ENCODE measurements at regions not wholly inside any gene's neighbourhood (a gene's known extent, or its start where the extent isn't known, plus 50 kb on each side); places are given as distances from the start of the nearest gene placed in this dataset.

DNA sequence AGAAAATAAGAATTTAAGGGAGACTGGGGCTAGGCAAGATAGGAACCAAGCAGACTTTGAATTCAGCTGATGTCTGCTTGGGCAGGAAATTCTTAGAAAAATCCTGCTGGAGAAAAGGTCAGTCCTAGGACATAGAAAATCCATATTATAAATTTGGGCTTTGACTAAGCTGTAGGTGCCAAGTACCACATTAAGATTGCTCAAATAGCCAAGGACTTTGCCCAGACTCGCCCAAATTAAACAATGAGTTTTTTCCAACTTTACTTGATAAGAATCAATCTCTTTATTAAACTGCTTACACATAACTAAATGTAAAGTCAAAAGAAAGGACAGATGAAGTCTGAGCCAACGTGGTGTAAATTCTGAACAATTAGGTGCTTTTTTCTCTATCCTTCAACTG lies 95.4 kb downstream of the FUNDC1 start:
- in situ Hi-C loops (cut with MboI; ENCODE audit: low sequenced_read_pairs in 4 of 4) = no loop called here
- ATAC-seq (no peak), DNase-seq (no peak)
- intact Hi-C loops (cut with DNase I; ENCODE audit: low total_unique reads) = no loop called here
- Histone ChIP-seq H3K4me1 (no peaks in the 10 kb centered on the region), H3K9me3 (no peaks in the 10 kb centered on the region), H3K27me3 (no peaks in the 10 kb centered on the region), H3K36me3 (no peaks in the 10 kb centered on the region), H3K27ac (no peak overlapping the region), H3K4me3 (no peak overlapping the region)
- TF ChIP-seq, protein P1, sequence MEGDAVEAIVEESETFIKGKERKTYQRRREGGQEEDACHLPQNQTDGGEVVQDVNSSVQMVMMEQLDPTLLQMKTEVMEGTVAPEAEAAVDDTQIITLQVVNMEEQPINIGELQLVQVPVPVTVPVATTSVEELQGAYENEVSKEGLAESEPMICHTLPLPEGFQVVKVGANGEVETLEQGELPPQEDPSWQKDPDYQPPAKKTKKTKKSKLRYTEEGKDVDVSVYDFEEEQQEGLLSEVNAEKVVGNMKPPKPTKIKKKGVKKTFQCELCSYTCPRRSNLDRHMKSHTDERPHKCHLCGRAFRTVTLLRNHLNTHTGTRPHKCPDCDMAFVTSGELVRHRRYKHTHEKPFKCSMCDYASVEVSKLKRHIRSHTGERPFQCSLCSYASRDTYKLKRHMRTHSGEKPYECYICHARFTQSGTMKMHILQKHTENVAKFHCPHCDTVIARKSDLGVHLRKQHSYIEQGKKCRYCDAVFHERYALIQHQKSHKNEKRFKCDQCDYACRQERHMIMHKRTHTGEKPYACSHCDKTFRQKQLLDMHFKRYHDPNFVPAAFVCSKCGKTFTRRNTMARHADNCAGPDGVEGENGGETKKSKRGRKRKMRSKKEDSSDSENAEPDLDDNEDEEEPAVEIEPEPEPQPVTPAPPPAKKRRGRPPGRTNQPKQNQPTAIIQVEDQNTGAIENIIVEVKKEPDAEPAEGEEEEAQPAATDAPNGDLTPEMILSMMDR (IDR thresholded peaks at IDR 0.05 in 4 of 5, conservative IDR thresholded peaks at IDR 0.05 in 1 of 5) = no peak

DNA sequence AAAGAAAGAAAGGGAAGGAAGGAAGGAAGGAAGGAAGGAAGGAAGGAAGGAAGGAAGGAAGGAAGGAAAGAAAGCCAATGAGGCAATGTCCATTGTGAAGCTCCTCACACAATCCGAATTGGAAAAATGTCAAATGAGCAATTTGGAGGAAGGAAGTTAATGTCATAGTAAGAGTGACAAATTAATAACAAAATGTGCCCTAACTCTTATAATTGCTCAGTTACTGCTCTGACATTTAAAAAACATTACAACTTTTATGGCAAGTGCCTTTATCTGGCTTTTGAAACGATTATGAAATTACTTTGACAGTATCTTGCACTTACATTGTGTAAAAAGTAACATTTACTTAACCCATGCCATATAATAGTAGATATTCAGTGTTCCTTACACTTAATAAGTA lies 96.5 kb upstream of the EFHC2 start:
- intact Hi-C loops (cut with DNase I; ENCODE audit: low total_unique reads) (no loop called here), in situ Hi-C loops (cut with MboI; ENCODE audit: low sequenced_read_pairs in 4 of 4) (no loop called here)
- H3K27me3 ChIP-seq = no peaks in the 10 kb centered on the region
- no peak overlapping the region for H3K27ac ChIP-seq
- no peaks in the 10 kb centered on the region for H3K4me1 ChIP-seq
- no peak for TF ChIP-seq POLR2A (IDR thresholded peaks at IDR 0.05)
- TF ChIP-seq, protein P1 (IDR thresholded peaks at IDR 0.05 in 4 of 5, conservative IDR thresholded peaks at IDR 0.05 in 1 of 5) = no peak
- no peak for DNase-seq
- no peak for ATAC-seq
- H3K4me3 ChIP-seq = no peak overlapping the region
- H3K9me3 ChIP-seq = no peaks in the 10 kb centered on the region
- H3K36me3 ChIP-seq = no peaks in the 10 kb centered on the region

DNA sequence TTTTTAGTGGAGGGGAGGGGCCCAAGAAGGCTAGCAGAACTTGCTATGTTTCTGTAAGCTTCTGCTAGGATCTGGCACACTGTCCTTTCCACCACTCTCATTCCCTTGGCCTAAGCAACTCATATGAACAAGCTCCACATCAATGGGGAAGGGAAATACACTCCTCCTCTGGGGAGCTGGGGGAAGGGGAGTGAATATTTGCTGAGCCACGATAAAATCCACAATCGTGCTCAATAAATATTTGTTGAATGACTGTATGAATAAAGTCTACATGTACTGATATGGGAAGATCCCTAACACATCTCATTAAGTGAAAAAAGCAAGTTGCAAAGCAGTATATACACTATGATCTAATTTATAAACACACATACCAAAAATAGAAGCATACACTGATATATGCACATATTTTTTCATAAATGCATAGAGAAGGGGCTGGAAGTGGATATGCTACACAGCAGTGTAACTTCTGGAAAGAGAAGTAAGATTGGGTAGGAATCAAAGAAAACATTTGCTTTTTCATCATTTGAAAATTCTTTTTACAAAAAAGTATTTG lies 95.8 kb upstream of the EFHC2 start:
- DNase-seq = no peak
- Histone ChIP-seq H3K4me1 (no peaks in the 10 kb centered on the region), H3K27me3 (no peaks in the 10 kb centered on the region), H3K9me3 (no peaks in the 10 kb centered on the region), H3K27ac (no peak overlapping the region), H3K4me3 (no peak overlapping the region), H3K36me3 (no peaks in the 10 kb centered on the region)
- no peak for ATAC-seq
- TF ChIP-seq, protein P1 (IDR thresholded peaks at IDR 0.05 in 4 of 5, conservative IDR thresholded peaks at IDR 0.05 in 1 of 5) = no peak
- no peak for TF ChIP-seq POLR2A (IDR thresholded peaks at IDR 0.05)
- intact Hi-C loops (cut with DNase I; ENCODE audit: low total_unique reads) (no loop called here), in situ Hi-C loops (cut with MboI; ENCODE audit: low sequenced_read_pairs in 4 of 4) (no loop called here)

DNA sequence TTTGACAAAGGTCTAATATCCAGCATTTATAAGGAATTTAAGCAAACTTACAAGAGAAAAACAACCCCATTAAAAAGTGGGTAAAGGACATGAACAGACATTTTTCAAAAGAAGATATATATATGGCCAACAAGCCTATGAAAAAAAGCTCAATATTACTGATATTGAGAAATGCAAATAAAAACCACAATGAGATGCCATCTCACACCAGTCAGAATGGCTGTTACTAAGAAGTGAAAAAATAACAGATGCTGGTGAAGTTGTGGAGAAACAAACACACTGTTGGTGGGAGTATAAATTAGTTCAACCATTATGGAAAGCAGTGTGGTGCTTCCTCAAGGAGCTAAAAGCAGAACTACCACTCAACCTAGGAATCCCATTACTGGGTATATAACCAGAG lies 91.6 kb upstream of the EFHC2 start:
- TF ChIP-seq, protein P1 (IDR thresholded peaks at IDR 0.05 in 4 of 5, conservative IDR thresholded peaks at IDR 0.05 in 1 of 5) = no peak
- TF ChIP-seq POLR2A (IDR thresholded peaks at IDR 0.05) = no peak
- H3K9me3 ChIP-seq = no peaks in the 10 kb centered on the region
- in situ Hi-C loops (cut with MboI; ENCODE audit: low sequenced_read_pairs in 4 of 4) = no loop called here
- H3K4me3 ChIP-seq = no peak overlapping the region
- H3K36me3 ChIP-seq = no peaks in the 10 kb centered on the region
- H3K27me3 ChIP-seq = no peaks in the 10 kb centered on the region
- ATAC-seq (no peak), DNase-seq (no peak)
- no peak overlapping the region for H3K27ac ChIP-seq
- intact Hi-C loops (cut with DNase I; ENCODE audit: low total_unique reads) = no loop called here
- no peaks in the 10 kb centered on the region for H3K4me1 ChIP-seq

GRCh38 chrX:44433556-44433955 lies 90.1 kb upstream of the EFHC2 start:
- ATAC-seq = no peak

More at GRCh38 chrX:44433556-44433955, 90.1 kb upstream of the EFHC2 start:
- no peaks in the 10 kb centered on the region for H3K9me3 ChIP-seq
- no peak overlapping the region for H3K27ac ChIP-seq
- no peak for TF ChIP-seq POLR2A (IDR thresholded peaks at IDR 0.05)
- TF ChIP-seq, protein P1 (IDR thresholded peaks at IDR 0.05 in 4 of 5, conservative IDR thresholded peaks at IDR 0.05 in 1 of 5) = no peak
- intact Hi-C loops (cut with DNase I; ENCODE audit: low total_unique reads) = no loop called here
- no peak for DNase-seq
- H3K36me3 ChIP-seq = no peaks in the 10 kb centered on the region
- H3K4me1 ChIP-seq = no peaks in the 10 kb centered on the region
- H3K27me3 ChIP-seq = peaks cover 0 to 3% (median 0%) of the 10 kb centered on the region in 3 donors
- in situ Hi-C loops (cut with MboI; ENCODE audit: low sequenced_read_pairs in 4 of 4) = no loop called here
- no peak overlapping the region for H3K4me3 ChIP-seq
